WTC11 (cell line): ENCODE measurements at regions not wholly inside any gene's neighbourhood (a gene's known extent, or its start where the extent isn't known, plus 50 kb on each side); places are given as distances from the start of the nearest gene placed in this dataset.

ENCODE experiments used
- ATF3 ChIP-seq: sonication (generic); formaldehyde crosslinking; conservative IDR thresholded peaks from 2 replicates; pipeline ENCODE4 v1.8.1; 2022; ENCODE audit warnings: mild to moderate bottlenecking, missing genetic modification reagents
- CTCF ChIP-seq: fragments of 200-600 bp; IDR thresholded peaks from 2 replicates; pipeline ENCODE4 v1.8.0; 2022; ENCODE audit warnings: antibody characterized with exemption
- NR3C1 ChIP-seq: sonication (generic); formaldehyde crosslinking; conservative IDR thresholded peaks from 2 replicates; pipeline ENCODE4 v1.8.1; 2023; ENCODE audit warnings: low read depth, mild to moderate bottlenecking, missing genetic modification reagents
- ZBTB43 ChIP-seq: sonication (generic); formaldehyde crosslinking; IDR thresholded peaks from 2 replicates; pipeline ENCODE4 v1.8.1; 2023; ENCODE audit warnings: mild to moderate bottlenecking, missing genetic modification reagents
- TF ChIP-seq, protein P1 (sequence below): sonication (generic); formaldehyde crosslinking; IDR thresholded peaks from 2 replicates; pipeline ENCODE4 v1.8.0; 2022; ENCODE audit warnings: mild to moderate bottlenecking, missing genetic modification reagents
- TF ChIP-seq, protein P2 (sequence below): fragments of 250-450 bp; sonication (Bioruptor Pico); IDR thresholded peaks from 2 replicates; pipeline ENCODE4 v1.9.0; 2021; ENCODE audit warnings: moderate library complexity, mild to moderate bottlenecking, inconsistent platforms, borderline replicate concordance
- TF ChIP-seq, protein P3 (sequence below): sonication (generic); formaldehyde crosslinking; IDR thresholded peaks from 2 replicates; pipeline ENCODE4 v1.8.1; 2022; ENCODE audit warnings: low read depth, missing genetic modification reagents, borderline replicate concordance

GRCh38 chr2:147689220-147689909 lies 155.5 kb upstream of the ACVR2A start:
- TF ChIP-seq, protein P1, sequence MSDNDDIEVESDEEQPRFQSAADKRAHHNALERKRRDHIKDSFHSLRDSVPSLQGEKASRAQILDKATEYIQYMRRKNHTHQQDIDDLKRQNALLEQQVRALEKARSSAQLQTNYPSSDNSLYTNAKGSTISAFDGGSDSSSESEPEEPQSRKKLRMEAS (CRISPR knock-in tag), result no peak
- TF ChIP-seq, protein P2, sequence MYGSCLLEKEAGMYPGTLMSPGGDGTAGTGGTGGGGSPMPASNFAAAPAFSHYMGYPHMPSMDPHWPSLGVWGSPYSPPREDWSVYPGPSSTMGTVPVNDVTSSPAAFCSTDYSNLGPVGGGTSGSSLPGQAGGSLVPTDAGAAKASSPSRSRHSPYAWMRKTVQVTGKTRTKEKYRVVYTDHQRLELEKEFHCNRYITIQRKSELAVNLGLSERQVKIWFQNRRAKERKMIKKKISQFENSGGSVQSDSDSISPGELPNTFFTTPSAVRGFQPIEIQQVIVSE (CRISPR knock-in tag), result no peak
- TF ChIP-seq ZBTB43 (no peak), CTCF (no peak), NR3C1 (CRISPR knock-in tag) (no peak), ATF3 (CRISPR knock-in tag) (no peak)
- TF ChIP-seq, protein P3, sequence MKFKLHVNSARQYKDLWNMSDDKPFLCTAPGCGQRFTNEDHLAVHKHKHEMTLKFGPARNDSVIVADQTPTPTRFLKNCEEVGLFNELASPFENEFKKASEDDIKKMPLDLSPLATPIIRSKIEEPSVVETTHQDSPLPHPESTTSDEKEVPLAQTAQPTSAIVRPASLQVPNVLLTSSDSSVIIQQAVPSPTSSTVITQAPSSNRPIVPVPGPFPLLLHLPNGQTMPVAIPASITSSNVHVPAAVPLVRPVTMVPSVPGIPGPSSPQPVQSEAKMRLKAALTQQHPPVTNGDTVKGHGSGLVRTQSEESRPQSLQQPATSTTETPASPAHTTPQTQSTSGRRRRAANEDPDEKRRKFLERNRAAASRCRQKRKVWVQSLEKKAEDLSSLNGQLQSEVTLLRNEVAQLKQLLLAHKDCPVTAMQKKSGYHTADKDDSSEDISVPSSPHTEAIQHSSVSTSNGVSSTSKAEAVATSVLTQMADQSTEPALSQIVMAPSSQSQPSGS (CRISPR knock-in tag), result no peak
